ENCODE measurements at regions not wholly inside any gene's neighbourhood (a gene's known extent, or its start where the extent isn't known, plus 50 kb on each side); places are given as distances from the start of the nearest gene placed in this dataset.

GRCh38 chr9:18350036-18350435 is 123.9 kb upstream of the ADAMTSL1 start:
- no peak for DNase-seq (ENCODE audit: low read depth)

DNA sequence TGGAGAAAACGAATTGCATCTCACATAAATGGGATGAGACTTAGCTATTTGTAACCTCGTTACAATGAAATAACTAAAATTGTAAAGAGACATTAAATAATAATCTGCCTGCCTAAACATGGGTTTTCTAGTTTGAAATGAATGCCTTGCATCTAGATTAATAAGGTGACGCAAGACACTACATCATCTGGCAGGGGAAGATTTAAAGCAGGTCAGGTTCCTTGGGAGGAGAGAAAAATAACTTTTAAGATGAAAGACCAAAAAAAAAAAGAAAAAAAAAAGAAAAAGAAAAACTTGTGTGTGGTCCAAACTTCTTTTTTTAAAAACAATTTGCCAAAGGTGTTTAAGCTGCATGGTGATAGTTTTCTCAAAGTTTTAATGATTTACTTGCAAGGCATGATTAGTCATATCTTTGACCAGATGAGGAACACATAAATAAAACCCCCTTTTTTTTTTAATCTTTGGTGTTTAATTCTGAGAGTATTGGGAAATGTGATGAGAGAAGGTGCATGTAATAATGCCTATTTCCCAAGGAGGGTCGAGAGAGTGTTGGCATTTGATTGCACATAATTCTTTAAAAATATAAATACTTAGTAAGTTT is 122.9 kb upstream of the ADAMTSL1 start:
- DNase-seq (ENCODE audit: low read depth): no peak

DNA sequence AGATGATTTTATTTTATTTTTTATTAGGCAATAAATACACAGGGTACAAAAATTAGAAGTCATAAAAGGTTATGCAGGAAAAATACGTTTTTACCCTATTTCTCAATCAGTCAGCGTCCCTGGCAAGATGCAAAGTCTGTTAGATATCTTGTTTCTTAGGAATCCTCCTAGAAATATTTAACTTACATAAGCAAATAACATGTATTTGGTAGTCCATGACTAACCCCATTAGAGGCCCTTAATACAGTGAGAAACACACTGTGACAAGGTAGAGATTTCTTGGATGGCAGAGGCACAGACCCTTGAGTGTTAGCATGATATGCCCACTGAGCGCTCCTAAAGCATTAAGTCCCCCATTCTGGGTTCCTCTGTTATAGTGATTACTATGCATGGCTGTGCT is 121.2 kb upstream of the ADAMTSL1 start:
- no peak for DNase-seq (ENCODE audit: low read depth)

DNA sequence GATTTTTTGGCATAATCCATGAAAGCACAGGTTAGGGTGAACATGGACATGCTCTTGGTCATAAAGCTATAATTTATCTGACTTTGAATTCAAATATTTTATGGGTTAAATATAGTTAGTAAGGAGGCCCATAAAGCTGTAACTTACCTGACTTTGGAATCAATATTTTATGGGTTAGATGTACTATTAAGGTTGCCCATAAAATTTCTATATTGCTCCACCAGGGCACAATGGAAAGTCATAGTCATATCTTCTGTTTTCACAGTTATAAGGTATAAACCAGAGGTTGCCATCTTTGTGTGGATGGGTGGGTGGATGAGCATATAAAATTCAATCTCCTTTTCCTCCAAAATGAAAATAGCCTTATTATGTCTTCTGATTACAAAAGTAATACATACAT is 120.5 kb upstream of the ADAMTSL1 start:
- DNase-seq (ENCODE audit: low read depth): no peak

DNA sequence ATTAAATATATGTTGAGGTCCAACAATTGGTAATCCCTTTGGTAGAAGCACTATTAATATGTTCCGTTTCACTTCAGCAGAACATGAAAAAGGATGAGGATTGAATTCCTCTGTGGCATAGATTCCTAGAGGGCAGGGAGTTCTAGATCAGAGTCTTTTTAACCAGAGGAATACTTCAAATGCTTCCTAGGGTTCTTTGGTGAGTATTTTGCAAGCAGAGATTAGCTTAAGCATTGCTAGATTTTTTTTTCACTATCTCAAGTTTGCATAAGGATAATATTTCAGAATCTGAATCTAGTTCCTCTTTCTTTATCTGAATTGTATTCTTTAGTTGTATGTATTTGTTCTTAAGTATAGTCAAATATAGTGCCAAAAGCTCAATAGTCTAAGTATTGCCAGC is 116.6 kb upstream of the ADAMTSL1 start:
- DNase-seq (ENCODE audit: low read depth): no peak

- DNase-seq (ENCODE audit: low read depth): no peak
Observed at GRCh38 chr9:18358325-18358724, 115.6 kb upstream of the ADAMTSL1 start.

DNA sequence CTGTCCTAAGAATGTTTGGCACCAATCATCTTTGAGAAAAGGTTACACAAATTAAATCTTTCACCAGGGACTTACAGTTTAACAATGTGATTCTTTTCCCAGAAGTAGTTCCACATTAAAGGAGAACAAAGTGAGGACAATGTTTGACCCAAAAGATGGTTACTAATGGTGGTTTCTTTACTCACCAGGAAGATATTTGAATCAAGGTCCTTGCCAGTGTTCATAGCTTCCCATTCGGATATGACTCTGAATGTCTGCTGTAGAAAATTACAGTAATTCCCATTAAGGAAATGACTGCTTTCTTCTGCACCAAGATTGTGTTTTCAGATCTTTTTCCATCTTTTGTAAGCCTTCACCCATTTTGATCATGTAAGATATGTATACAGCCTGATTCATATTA is 114.6 kb upstream of the ADAMTSL1 start:
- peak; percentile 62 for DNase-seq (ENCODE audit: low read depth)

GRCh38 chr9:18360005-18360404 is 113.9 kb upstream of the ADAMTSL1 start:
- no peak for DNase-seq (ENCODE audit: low read depth)

DNA sequence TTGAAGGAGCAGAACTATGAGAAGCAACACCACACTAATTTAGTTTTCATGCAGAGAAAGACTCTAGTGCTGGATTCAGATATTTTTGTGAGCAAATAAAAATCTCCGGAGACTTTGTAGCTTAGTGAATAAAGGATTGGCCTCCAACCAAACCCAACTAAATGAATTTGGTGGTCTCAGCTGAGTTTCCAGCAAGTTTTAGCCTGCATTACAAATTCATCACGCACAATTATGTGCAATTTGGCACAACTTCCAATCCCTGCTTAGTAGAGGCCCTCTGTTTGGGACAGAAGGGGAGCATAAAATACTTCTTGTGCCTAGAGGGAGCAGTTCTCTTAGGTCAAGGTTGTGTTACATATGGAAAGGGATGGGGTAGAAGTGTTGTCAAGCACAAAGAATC is 112.3 kb upstream of the ADAMTSL1 start:
- no peak for DNase-seq (ENCODE audit: low read depth)

DNA sequence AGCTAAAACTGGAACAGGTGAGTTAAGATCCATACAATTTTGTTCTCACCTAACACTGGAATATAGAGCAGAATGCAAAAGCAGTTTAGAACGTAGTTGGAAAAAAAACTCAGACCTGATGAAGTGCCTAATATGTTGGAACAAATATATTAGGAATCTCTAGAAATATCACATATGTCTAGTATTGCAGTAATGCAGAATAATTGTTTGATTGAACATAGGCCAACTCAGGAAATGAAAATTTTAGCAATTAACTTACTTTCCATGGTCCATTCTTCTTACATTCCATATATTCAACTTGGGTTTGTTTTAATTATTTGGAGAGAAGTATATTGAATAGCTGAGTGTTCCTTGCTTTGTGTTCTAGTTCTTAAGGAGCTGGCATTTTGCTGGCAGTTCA is 111.8 kb upstream of the ADAMTSL1 start:
- DNase-seq (ENCODE audit: low read depth): no peak

GRCh38 chr9:18362901-18363685 is 110.9 kb upstream of the ADAMTSL1 start:
- DNase-seq (ENCODE audit: low read depth): no peak

DNA sequence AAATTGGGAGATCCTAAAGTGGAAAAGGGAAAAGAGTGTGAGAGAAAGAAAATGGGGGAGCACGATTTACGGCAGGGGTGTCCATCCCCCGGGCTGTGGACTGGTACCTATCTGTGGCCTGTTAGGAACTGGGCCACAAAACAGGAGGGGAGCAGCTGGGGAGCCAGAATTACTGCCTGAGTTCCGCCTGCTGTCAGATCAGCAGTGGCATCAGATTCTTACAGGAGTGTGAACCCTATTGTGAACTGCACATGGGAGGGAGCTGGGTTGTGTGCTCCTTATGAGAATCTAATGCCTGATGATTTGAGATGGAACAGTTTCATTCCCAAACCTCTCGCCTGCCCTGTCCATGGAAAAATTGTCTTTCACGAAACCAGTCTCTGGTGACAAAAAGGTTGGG is 108.3 kb upstream of the ADAMTSL1 start:
- no peak for DNase-seq (ENCODE audit: low read depth)

DNA sequence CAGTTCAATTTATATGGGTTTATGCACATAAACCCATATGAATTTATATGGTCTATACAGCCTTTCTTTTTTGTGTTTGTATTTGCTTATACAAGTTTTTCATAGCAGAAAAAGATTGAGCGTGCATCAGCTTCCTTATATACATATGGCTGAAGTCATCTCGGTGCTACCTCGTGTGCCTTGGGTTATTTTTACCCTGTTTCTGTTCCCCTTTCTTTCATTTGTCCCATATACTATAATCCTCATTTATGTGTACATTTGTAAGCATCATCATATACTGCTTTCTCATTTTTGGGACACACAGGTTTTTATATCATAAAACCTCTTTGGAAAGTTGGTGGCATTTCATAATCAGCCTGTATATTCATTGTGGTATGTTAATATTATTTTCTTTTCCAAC is 107.8 kb upstream of the ADAMTSL1 start:
- DNase-seq (ENCODE audit: low read depth): no peak

GRCh38 chr9:18368206-18368605 is 105.7 kb upstream of the ADAMTSL1 start:
- peak; percentile 53 for DNase-seq (ENCODE audit: low read depth)

DNA sequence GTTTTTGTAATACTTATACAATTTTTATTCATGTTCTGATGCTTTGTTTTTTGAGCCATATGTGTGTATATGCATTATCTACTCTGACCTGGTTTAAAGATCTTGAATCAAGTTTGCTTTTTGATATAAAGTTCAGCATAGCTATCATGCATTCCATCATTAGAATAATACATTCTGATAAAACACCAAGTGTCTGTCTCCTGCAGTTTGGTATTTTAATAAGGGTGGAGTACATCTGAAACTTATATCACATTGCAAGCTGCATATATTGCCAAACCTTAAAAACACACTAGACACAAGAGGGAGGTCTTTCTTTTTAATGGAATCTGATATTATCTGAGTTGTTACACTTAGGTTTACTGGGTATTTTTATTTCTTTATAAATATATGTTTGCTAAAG is 102.8 kb upstream of the ADAMTSL1 start:
- no peak for DNase-seq (ENCODE audit: low read depth)

DNA sequence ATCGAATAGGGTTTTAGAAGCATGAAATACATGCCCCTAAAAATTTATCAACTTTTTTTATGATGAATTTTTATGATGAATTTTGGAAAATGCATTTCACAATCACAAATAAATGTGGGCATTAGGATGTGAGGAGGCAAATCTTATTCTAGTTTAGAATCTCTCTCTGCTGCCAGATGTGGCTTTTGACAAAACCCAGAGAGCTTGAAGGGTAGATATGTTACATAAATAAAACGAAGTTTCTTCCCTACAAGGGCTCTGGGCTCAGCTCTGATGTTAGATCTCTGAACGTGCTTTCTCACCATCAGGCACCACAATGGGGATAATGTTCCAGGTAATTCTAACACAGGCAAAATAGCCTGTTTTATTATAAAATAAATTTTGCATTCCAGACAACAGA is 102.3 kb upstream of the ADAMTSL1 start:
- DNase-seq (ENCODE audit: low read depth): no peak

- DNase-seq (ENCODE audit: low read depth): no peak
Observed at GRCh38 chr9:18379073-18379811, 94.7 kb upstream of the ADAMTSL1 start.

DNA sequence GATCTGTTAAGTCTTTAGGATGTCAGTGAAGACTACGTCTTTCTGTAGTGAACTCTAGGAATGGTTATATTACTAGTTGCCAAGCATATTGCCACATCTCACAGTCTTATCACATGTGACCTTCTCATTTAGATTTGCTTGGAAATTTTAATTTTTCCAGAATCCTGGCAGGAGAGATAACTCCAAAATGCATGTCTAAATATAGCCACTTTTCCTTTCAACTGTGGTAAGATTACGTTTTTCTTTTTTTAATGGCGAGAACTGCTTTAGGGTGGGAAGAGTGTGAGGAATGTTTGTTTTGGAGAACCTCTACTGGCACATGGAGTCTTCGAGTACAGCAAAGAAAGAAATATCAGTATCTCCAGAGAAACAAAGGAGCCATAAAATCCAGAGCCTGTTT is 91.7 kb upstream of the ADAMTSL1 start:
- DNase-seq (ENCODE audit: low read depth): no peak

DNA sequence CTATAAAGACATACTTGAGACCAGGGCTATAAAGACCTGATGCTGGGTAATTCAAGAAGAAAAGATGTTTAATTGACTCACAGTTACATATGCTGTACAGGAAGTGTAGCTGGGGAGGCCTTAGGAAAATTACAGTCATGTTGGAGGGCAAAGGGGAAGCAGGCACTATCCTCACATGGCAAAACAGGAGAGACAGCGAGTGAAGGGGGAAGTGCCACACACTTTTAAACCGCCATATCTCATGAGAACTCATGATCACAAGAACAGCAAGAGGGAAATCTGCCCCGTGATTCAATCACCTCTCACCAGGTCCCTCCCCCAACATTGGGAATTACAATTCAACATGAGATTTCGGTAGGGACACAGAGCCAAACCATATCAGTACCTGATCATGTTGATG is 89.9 kb upstream of the ADAMTSL1 start:
- no peak for DNase-seq (ENCODE audit: low read depth)

DNA sequence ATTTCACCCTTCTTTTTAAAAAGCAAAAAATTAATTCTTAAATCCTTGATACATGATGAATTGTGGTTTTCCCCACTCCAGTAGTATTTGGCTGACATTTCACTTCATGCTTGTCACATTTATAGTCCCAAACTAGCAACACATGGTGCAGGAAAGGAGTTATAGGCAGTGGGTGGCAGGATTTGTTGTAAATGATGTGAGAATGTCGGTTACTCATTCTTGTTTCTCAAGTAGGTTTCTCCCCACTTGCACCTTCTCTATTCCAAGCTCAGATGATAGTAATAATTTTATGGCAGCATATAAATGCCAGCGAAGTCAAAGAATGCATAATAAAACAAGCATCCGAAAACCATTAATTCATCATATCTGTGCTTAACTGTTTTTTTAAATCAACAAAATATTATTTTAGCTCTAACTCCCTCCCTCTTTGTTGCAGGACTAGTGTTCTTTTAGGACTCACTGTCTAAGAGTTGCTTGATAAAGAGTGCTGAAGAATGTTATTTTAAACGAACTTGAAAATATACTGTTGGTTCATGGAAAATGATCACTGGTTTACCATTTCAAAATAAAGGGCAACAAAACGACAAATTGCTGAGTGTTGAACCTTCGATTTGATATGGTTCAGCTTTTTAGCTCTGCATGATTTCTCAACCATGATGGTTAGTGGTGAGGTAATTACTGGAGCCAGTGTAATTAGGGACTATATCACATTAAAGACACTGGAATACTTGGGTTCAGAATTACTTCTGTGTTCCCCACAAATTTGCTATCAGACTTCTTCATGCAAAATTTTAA is 88.1 kb upstream of the ADAMTSL1 start:
- peak; percentile 83 for DNase-seq (ENCODE audit: low read depth)

- DNase-seq (ENCODE audit: low read depth): peak; percentile 92
Observed at GRCh38 chr9:18390393-18390792, 83.6 kb upstream of the ADAMTSL1 start.

- DNase-seq (ENCODE audit: low read depth): peak; percentile 84
Observed at GRCh38 chr9:18393340-18394130, 80.4 kb upstream of the ADAMTSL1 start.
